OCI-LY1 (cell line): ENCODE measurements at regions not wholly inside any gene's neighbourhood (a gene's known extent, or its start where the extent isn't known, plus 50 kb on each side); places are given as distances from the start of the nearest gene placed in this dataset.

Experiments
- H2AFZ ChIP-seq: fragments of 200-600 bp; sonication (generic), shearing (Covaris generic); 2 replicates; pipeline ENCODE4 v1.6.0; 2014; ENCODE audit warnings: antibody characterized with exemption, mild to moderate bottlenecking, low read length
- H3F3A ChIP-seq: fragments of 200-600 bp; sonication (generic), shearing (Covaris generic); 2 replicates; pipeline ENCODE4 v1.6.0; 2014; ENCODE audit warnings: mild to moderate bottlenecking, antibody characterized with exemption, low read length, moderate library complexity; ENCODE audit not compliant: insufficient read depth
- H3K27ac ChIP-seq: fragments of 200-600 bp; sonication (generic); 2 replicates; pipeline ENCODE4 v1.5.1; 2014; ENCODE audit warnings: low read length, mixed run types, mild to moderate bottlenecking, low read depth; ENCODE audit not compliant: poor library complexity, severe bottlenecking
- H3K27me3 ChIP-seq: fragments of 200-600 bp; sonication (generic); 2 replicates; pipeline ENCODE4 v1.6.0; 2014; ENCODE audit warnings: antibody characterized with exemption, mild to moderate bottlenecking, low read length, moderate library complexity; ENCODE audit not compliant: insufficient read depth
- H3K36me3 ChIP-seq: fragments of 200-600 bp; sonication (generic); 2 replicates; pipeline ENCODE4 v1.6.1; 2014; ENCODE audit warnings: mild to moderate bottlenecking, antibody characterized with exemption, low read length, moderate library complexity, mixed read lengths; ENCODE audit not compliant: insufficient read depth
- H3K4me1 ChIP-seq: fragments of 200-600 bp; sonication (generic); 2 replicates; pipeline ENCODE4 v1.5.1; 2014; ENCODE audit warnings: mild to moderate bottlenecking, low read length, moderate library complexity; ENCODE audit not compliant: insufficient read depth, severe bottlenecking
- H3K4me2 ChIP-seq: fragments of 200-600 bp; sonication (generic), shearing (Covaris generic); 2 replicates; pipeline ENCODE4 v1.6.1; 2014; ENCODE audit warnings: low read length
- H3K4me3 ChIP-seq: fragments of 200-600 bp; sonication (generic); 2 replicates; pipeline ENCODE4 v1.5.1; 2014; ENCODE audit warnings: low read length, low read depth, mild to moderate bottlenecking, mixed read lengths; ENCODE audit not compliant: poor library complexity, severe bottlenecking
- H3K79me2 ChIP-seq: fragments of 200-600 bp; shearing (Covaris generic); 2 replicates; pipeline ENCODE4 v1.6.1; 2016; ENCODE audit warnings: mixed run types, low read length, mixed read lengths; ENCODE audit not compliant: insufficient read depth
- H3K9ac ChIP-seq: fragments of 200-600 bp; sonication (generic), shearing (Covaris generic); 2 replicates; pipeline ENCODE4 v1.6.1; 2014; ENCODE audit warnings: mild to moderate bottlenecking, low read length, mixed read lengths
- H3K9me2 ChIP-seq: fragments of 200-600 bp; sonication (generic), shearing (Covaris generic); 2 replicates; pipeline ENCODE4 v1.6.1; 2014; ENCODE audit warnings: low read depth, mild to moderate bottlenecking, low read length, mixed read lengths
- H3K9me3 ChIP-seq: fragments of 200-600 bp; shearing (Covaris generic); 2 replicates; pipeline ENCODE4 v1.6.1; 2014; ENCODE audit warnings: low read length, mixed read lengths
- H4K20me1 ChIP-seq: fragments of 200-600 bp; sonication (generic), shearing (Covaris generic); 2 replicates; pipeline ENCODE4 v1.6.0; 2016; ENCODE audit warnings: mild to moderate bottlenecking, low read length; ENCODE audit not compliant: insufficient read depth
- CTCF ChIP-seq: fragments of 200-600 bp; sonication (generic), shearing (Covaris generic); IDR thresholded peaks from 2 replicates; pipeline ENCODE4 v1.5.1; 2017; ENCODE audit warnings: mild to moderate bottlenecking, antibody characterized with exemption, low read length, moderate library complexity, mixed read lengths
- EZH2 ChIP-seq: fragments of 200-600 bp; sonication (generic), shearing (Covaris generic); IDR thresholded peaks from 2 replicates; pipeline ENCODE4 v1.8.0; 2017; ENCODE audit warnings: borderline replicate concordance, mixed run types, mild to moderate bottlenecking, antibody characterized with exemption, low read length, moderate library complexity, mixed read lengths

- H3K9me3 ChIP-seq = no peaks in the 10 kb centered on the region
- no peak overlapping the region for H3K9ac ChIP-seq
- TF ChIP-seq CTCF (no peak), EZH2 (no peak)
- H3F3A ChIP-seq = no peaks in the 10 kb centered on the region
- no peaks in the 10 kb centered on the region for H4K20me1 ChIP-seq
- no peak overlapping the region for H3K4me2 ChIP-seq
- H3K27me3 ChIP-seq = no peaks in the 10 kb centered on the region
- H3K4me1 ChIP-seq = no peaks in the 10 kb centered on the region
- no peak overlapping the region for H2AFZ ChIP-seq
- H3K4me3 ChIP-seq = no peak overlapping the region
- H3K36me3 ChIP-seq = no peaks in the 10 kb centered on the region
- no peak overlapping the region for H3K27ac ChIP-seq
- no peaks in the 10 kb centered on the region for H3K9me2 ChIP-seq
- H3K79me2 ChIP-seq = no peaks in the 10 kb centered on the region
These were observed 521.9 kb upstream of the SALL3 start for GRCh38 chr18:78457731-78458130.

- H3K27ac ChIP-seq = no peak overlapping the region
- H3K9me2 ChIP-seq = no peaks in the 10 kb centered on the region
- H2AFZ ChIP-seq = no peak overlapping the region
- H3K36me3 ChIP-seq = no peaks in the 10 kb centered on the region
- no peaks in the 10 kb centered on the region for H3K27me3 ChIP-seq
- no peaks in the 10 kb centered on the region for H3F3A ChIP-seq
- TF ChIP-seq EZH2 (no peak), CTCF (no peak)
- no peak overlapping the region for H3K4me3 ChIP-seq
- no peak overlapping the region for H3K9ac ChIP-seq
- H3K79me2 ChIP-seq = no peaks in the 10 kb centered on the region
- no peaks in the 10 kb centered on the region for H3K9me3 ChIP-seq
- H3K4me1 ChIP-seq = no peaks in the 10 kb centered on the region
- H3K4me2 ChIP-seq = no peak overlapping the region
- H4K20me1 ChIP-seq = no peaks in the 10 kb centered on the region
These were observed 521.3 kb upstream of the SALL3 start for GRCh38 chr18:78458356-78458755.

GRCh38 chr18:78459668-78460067 is 520.0 kb upstream of the SALL3 start:
- H4K20me1 ChIP-seq = no peaks in the 10 kb centered on the region
- no peaks in the 10 kb centered on the region for H3F3A ChIP-seq
- H3K27ac ChIP-seq = no peak overlapping the region
- H3K4me2 ChIP-seq = no peak overlapping the region
- TF ChIP-seq EZH2 = no peak
- TF ChIP-seq CTCF = no peak
- H3K79me2 ChIP-seq = no peaks in the 10 kb centered on the region
- H3K36me3 ChIP-seq = no peaks in the 10 kb centered on the region
- H3K9ac ChIP-seq = no peak overlapping the region
- H3K4me3 ChIP-seq = no peak overlapping the region
- no peak overlapping the region for H2AFZ ChIP-seq
- no peaks in the 10 kb centered on the region for H3K4me1 ChIP-seq
- no peaks in the 10 kb centered on the region for H3K9me3 ChIP-seq
- no peaks in the 10 kb centered on the region for H3K27me3 ChIP-seq
- H3K9me2 ChIP-seq = no peaks in the 10 kb centered on the region
